Mesenchymal stem cell (in vitro differentiated cells and primary cell): ENCODE measurements at regions not wholly inside any gene's neighbourhood (a gene's known extent, or its start where the extent isn't known, plus 50 kb on each side); places are given as distances from the start of the nearest gene placed in this dataset.

Experiments used
- DNase-seq: peaks from one replicate; pipeline ENCODE4 v3.0.0-alpha.2; 2013
- H2AFZ ChIP-seq: one replicate; pipeline ENCODE4 v1.6.1; 2013; ENCODE audit warnings: low read depth, mild to moderate bottlenecking, control low read depth, inconsistent platforms, low read length, moderate library complexity
- H2AK5ac ChIP-seq: 2 replicates; pipeline ENCODE4 v1.6.1; 2013; ENCODE audit warnings: low read length, moderate library complexity, mild to moderate bottlenecking, inconsistent platforms; ENCODE audit not compliant: severe bottlenecking
- H2BK120ac ChIP-seq: one replicate; pipeline ENCODE4 v1.6.1; 2013; ENCODE audit warnings: low read depth, mild to moderate bottlenecking, inconsistent platforms, low read length, moderate library complexity
- H2BK12ac ChIP-seq, 2 experiments: one replicate each; pipeline ENCODE4 v1.6.1; 2013; ENCODE audit warnings: inconsistent platforms in 2 of 2, low read length in 2 of 2, mild to moderate bottlenecking in 2 of 2, moderate library complexity in 2 of 2, control low read depth in 1 of 2
- H2BK15ac ChIP-seq: one replicate; pipeline ENCODE4 v1.6.1; 2013; ENCODE audit warnings: mild to moderate bottlenecking, low read depth, inconsistent platforms; ENCODE audit not compliant: poor library complexity, severe bottlenecking
- H2BK5ac ChIP-seq: 2 replicates; pipeline ENCODE4 v1.6.1; 2013; ENCODE audit warnings: low read depth, mild to moderate bottlenecking, low read length, control low read depth, inconsistent platforms; ENCODE audit not compliant: poor library complexity, severe bottlenecking
- H3K14ac ChIP-seq, 2 experiments: one replicate each; pipeline ENCODE4 v1.6.1; 2013; ENCODE audit warnings: inconsistent platforms in 2 of 2, low read length in 2 of 2, control low read depth in 1 of 2, mild to moderate bottlenecking in 1 of 2, moderate library complexity in 1 of 2
- H3K18ac ChIP-seq, 2 experiments: one replicate each; pipeline ENCODE4 v1.6.1; 2013; ENCODE audit warnings: inconsistent platforms in 2 of 2, low read length in 2 of 2, control low read depth in 1 of 2, low read depth in 1 of 2, mild to moderate bottlenecking in 1 of 2
- H3K23ac ChIP-seq, 2 experiments: one replicate each; pipeline ENCODE4 v1.6.1; 2013; ENCODE audit warnings: inconsistent platforms in 2 of 2, low read length in 2 of 2, mild to moderate bottlenecking in 2 of 2, moderate library complexity in 2 of 2, control low read depth in 1 of 2
- H3K27ac ChIP-seq: 2 replicates; pipeline ENCODE4 v1.5.1; 2013; ENCODE audit warnings: mild to moderate bottlenecking, moderate library complexity, low read length, control low read depth, inconsistent platforms; ENCODE audit not compliant: poor library complexity, severe bottlenecking
- H3K27me3 ChIP-seq, 2 experiments: 2 replicates each; pipeline versions ENCODE4 v1.6.1 to v1.7.0; 2013; ENCODE audit warnings: low read length in 2 of 2, mild to moderate bottlenecking in 2 of 2, moderate library complexity in 2 of 2, control low read depth in 1 of 2, inconsistent platforms in 1 of 2; ENCODE audit not compliant: control insufficient read depth in 1 of 2, insufficient read depth in 1 of 2
- H3K36me3 ChIP-seq, 2 experiments: 2 replicates each; pipeline versions ENCODE4 v1.6.1 to v1.7.0; 2013; ENCODE audit warnings: low read length in 2 of 2, control low read depth in 1 of 2, inconsistent platforms in 1 of 2, low read depth in 1 of 2, mild to moderate bottlenecking in 1 of 2; ENCODE audit not compliant: insufficient read depth in 2 of 2, control insufficient read depth in 1 of 2
- H3K4ac ChIP-seq, 2 experiments: one replicate each; pipeline ENCODE4 v1.6.1; 2013; ENCODE audit warnings: inconsistent platforms in 2 of 2, low read length in 2 of 2, mild to moderate bottlenecking in 2 of 2, moderate library complexity in 2 of 2, control low read depth in 1 of 2, low read depth in 1 of 2
- H3K4me1 ChIP-seq: 2 replicates; pipeline ENCODE4 v1.6.1; 2013; ENCODE audit warnings: low read depth, low read length, control low read depth; ENCODE audit not compliant: control insufficient read depth, insufficient read depth
- H3K4me2 ChIP-seq: 2 replicates; pipeline ENCODE4 v1.6.1; 2013; ENCODE audit warnings: low read length, mild to moderate bottlenecking, inconsistent platforms; ENCODE audit not compliant: poor library complexity, severe bottlenecking
- H3K4me3 ChIP-seq, 2 experiments: 2 replicates each; pipeline versions ENCODE4 v1.5.1 to v1.7.0; 2013; ENCODE audit warnings: low read length in 2 of 2, mild to moderate bottlenecking in 2 of 2, control low read depth in 1 of 2, low read depth in 1 of 2; ENCODE audit not compliant: insufficient read depth in 1 of 2
- H3K79me1 ChIP-seq: replicated peaks from 2 replicates; pipeline ENCODE4 v1.6.1; 2013; ENCODE audit warnings: mild to moderate bottlenecking, control low read depth, low read length, inconsistent platforms; ENCODE audit not compliant: poor library complexity, severe bottlenecking
- H3K9ac ChIP-seq: 2 replicates; pipeline ENCODE4 v1.7.0; 2013; ENCODE audit warnings: mild to moderate bottlenecking, low read length, moderate library complexity
- H3K9me3 ChIP-seq: 2 replicates; pipeline ENCODE4 v1.7.0; 2013; ENCODE audit warnings: mild to moderate bottlenecking, low read length; ENCODE audit not compliant: control insufficient read depth
- H4K8ac ChIP-seq: one replicate; pipeline ENCODE4 v1.6.1; 2013; ENCODE audit warnings: inconsistent platforms, mild to moderate bottlenecking, low read length, moderate library complexity
- H4K91ac ChIP-seq: one replicate; pipeline ENCODE4 v1.6.1; 2013; ENCODE audit warnings: mild to moderate bottlenecking, low read length, inconsistent platforms
- WGBS: methylation state at CpG from one replicate; pipeline ENCODE4 v1.1.7; 2013; ENCODE audit warnings: mixed read lengths; 5-methylcytosine and 5-hydroxymethylcytosine counted together

- 64% methylated on average over 1 of the region's 1 CpG for WGBS
- H3K18ac ChIP-seq: no peak overlapping the region
Observed at GRCh38 chr13:81795710-81796109, 1454.8 kb upstream of the SPRY2 start.

GRCh38 chr13:81791641-81792040, 1450.7 kb upstream of the SPRY2 start:
- H2BK15ac ChIP-seq: no peak overlapping the region
- no peak overlapping the region for H3K27ac ChIP-seq
- H3K9ac ChIP-seq: no peak overlapping the region
- no peak overlapping the region for H3K4ac ChIP-seq
- WGBS: 12% methylated on average over 1 of the region's 1 CpG
- no peak for DNase-seq
- H2BK120ac ChIP-seq: no peak overlapping the region
- no peak overlapping the region for H2BK12ac ChIP-seq
- H3K36me3 ChIP-seq: no peaks in the 10 kb centered on the region
- no peak overlapping the region for H3K14ac ChIP-seq
- no peak overlapping the region for H3K4me2 ChIP-seq
- H3K4me1 ChIP-seq: no peaks in the 10 kb centered on the region
- H4K8ac ChIP-seq: no peak overlapping the region
- no peak overlapping the region for H2AK5ac ChIP-seq
- no peak overlapping the region for H3K18ac ChIP-seq
- no peaks in the 10 kb centered on the region for H3K79me1 ChIP-seq
- H3K23ac ChIP-seq: no peak overlapping the region
- no peak overlapping the region for H3K4me3 ChIP-seq
- no peaks in the 10 kb centered on the region for H3K27me3 ChIP-seq
- H4K91ac ChIP-seq: no peak overlapping the region
- no peak overlapping the region for H2AFZ ChIP-seq
- no peak overlapping the region for H2BK5ac ChIP-seq
- H3K9me3 ChIP-seq: peaks cover 2% of the 10 kb centered on the region

More at GRCh38 chr13:81795710-81796109, 1454.8 kb upstream of the SPRY2 start:
- H2AK5ac ChIP-seq: no peak overlapping the region
- no peak overlapping the region for H2BK5ac ChIP-seq
- H2BK15ac ChIP-seq: no peak overlapping the region
- no peak overlapping the region for H3K4me3 ChIP-seq
- H3K23ac ChIP-seq: no peak overlapping the region
- H3K79me1 ChIP-seq: no peaks in the 10 kb centered on the region
- no peaks in the 10 kb centered on the region for H3K4me1 ChIP-seq
- no peak overlapping the region for H2BK12ac ChIP-seq
- no peak for DNase-seq
- H4K91ac ChIP-seq: no peak overlapping the region
- no peak overlapping the region for H3K4ac ChIP-seq
- H3K14ac ChIP-seq: no peak overlapping the region
- no peak overlapping the region for H4K8ac ChIP-seq
- no peaks in the 10 kb centered on the region for H3K27me3 ChIP-seq
- no peak overlapping the region for H2BK120ac ChIP-seq
- no peak overlapping the region for H2AFZ ChIP-seq
- no peak overlapping the region for H3K27ac ChIP-seq
- H3K4me2 ChIP-seq: no peak overlapping the region
- H3K9ac ChIP-seq: no peak overlapping the region
- H3K36me3 ChIP-seq: no peaks in the 10 kb centered on the region
- H3K9me3 ChIP-seq: no peaks in the 10 kb centered on the region

GRCh38 chr13:81781471-81781870, 1440.5 kb upstream of the SPRY2 start:
- no peak overlapping the region for H2BK5ac ChIP-seq
- no peak for DNase-seq
- no peak overlapping the region for H3K4me3 ChIP-seq
- no peak overlapping the region for H3K14ac ChIP-seq
- H3K27ac ChIP-seq: no peak overlapping the region
- no peak overlapping the region for H4K91ac ChIP-seq
- no peaks in the 10 kb centered on the region for H3K36me3 ChIP-seq
- H3K9ac ChIP-seq: no peak overlapping the region
- 94% methylated on average over 3 of the region's 3 CpGs for WGBS
- no peak overlapping the region for H3K4ac ChIP-seq
- no peak overlapping the region for H2BK15ac ChIP-seq
- H2AFZ ChIP-seq: no peak overlapping the region
- H3K4me1 ChIP-seq: no peaks in the 10 kb centered on the region
- no peak overlapping the region for H2BK12ac ChIP-seq
- no peak overlapping the region for H3K18ac ChIP-seq
- H2BK120ac ChIP-seq: no peak overlapping the region
- no peak overlapping the region for H3K23ac ChIP-seq
- peaks cover 8% of the 10 kb centered on the region for H3K9me3 ChIP-seq
- H3K27me3 ChIP-seq: no peaks in the 10 kb centered on the region
- no peaks in the 10 kb centered on the region for H3K79me1 ChIP-seq
- no peak overlapping the region for H2AK5ac ChIP-seq
- no peak overlapping the region for H4K8ac ChIP-seq
- H3K4me2 ChIP-seq: no peak overlapping the region

- H3K27me3 ChIP-seq: no peaks in the 10 kb centered on the region
- H3K4ac ChIP-seq: no peak overlapping the region
- peaks cover 6% of the 10 kb centered on the region for H3K9me3 ChIP-seq
- H2AK5ac ChIP-seq: no peak overlapping the region
- no peak overlapping the region for H4K91ac ChIP-seq
- no peak overlapping the region for H2BK15ac ChIP-seq
- no peak overlapping the region for H3K4me2 ChIP-seq
- H3K36me3 ChIP-seq: no peaks in the 10 kb centered on the region
- H2AFZ ChIP-seq: no peak overlapping the region
- H3K18ac ChIP-seq: no peak overlapping the region
- H3K14ac ChIP-seq: no peak overlapping the region
- no peak overlapping the region for H2BK12ac ChIP-seq
- H3K4me1 ChIP-seq: no peaks in the 10 kb centered on the region
- H3K27ac ChIP-seq: no peak overlapping the region
- H3K23ac ChIP-seq: no peak overlapping the region
- no peak overlapping the region for H2BK5ac ChIP-seq
- no peaks in the 10 kb centered on the region for H3K79me1 ChIP-seq
- no peak overlapping the region for H2BK120ac ChIP-seq
- H3K4me3 ChIP-seq: no peak overlapping the region
- DNase-seq: no peak
- no peak overlapping the region for H4K8ac ChIP-seq
- H3K9ac ChIP-seq: no peak overlapping the region
Observed at GRCh38 chr13:81779876-81780275, 1439.0 kb upstream of the SPRY2 start.
